SK-MEL-5 (cell line): ENCODE measurements at regions not wholly inside any gene's neighbourhood (a gene's known extent, or its start where the extent isn't known, plus 50 kb on each side); places are given as distances from the start of the nearest gene placed in this dataset.

Source experiments
- DNase-seq: peaks from one replicate; pipeline ENCODE4 v3.0.0-alpha.2; 2016; ENCODE audit warnings: low read depth, low spot score
- in situ Hi-C: cut with HindIII; loops from 2 replicates; pipeline ENCODE4 v1.10.0; 2016; ENCODE audit warnings: low sequenced_read_pairs, high pct_unique_total_duplicates, low pct_unique_long_range_greater_than_20kb

GRCh38 chr12:61009192-61009591 lies 1251.0 kb upstream of the USP15 start:
- in situ Hi-C loops, result no loop called here
- DNase-seq, result no peak

DNA sequence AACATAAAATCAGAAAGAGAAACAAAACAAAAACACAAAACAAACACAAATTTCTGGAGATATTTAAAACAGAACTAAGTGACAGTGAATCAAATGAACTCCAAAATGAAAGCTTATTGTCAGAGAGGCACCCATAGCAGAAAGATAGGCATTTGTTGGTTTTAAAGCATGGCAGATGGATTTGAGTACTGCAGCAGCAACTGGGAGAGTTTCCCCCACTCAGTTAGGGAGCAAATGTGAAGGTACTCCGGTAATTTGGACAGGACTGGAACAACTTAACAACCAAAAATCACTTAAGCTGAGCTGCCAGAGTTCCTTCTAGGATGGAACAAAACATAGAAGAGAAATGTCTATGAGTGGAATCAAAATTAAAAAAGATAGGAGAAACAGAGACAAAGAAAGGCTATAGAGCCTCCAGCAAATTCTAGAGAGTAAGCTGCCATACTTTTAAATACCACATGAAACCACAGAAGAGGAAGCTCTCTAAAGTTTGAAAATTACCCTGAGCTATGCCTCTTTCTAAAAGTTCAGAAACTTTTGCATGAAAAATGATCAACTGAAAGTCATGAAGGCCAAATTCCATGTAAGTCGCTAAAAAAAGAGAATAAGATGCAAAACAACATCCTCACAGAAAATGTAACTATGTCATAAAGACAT lies 1248.3 kb upstream of the USP15 start:
- no peak for DNase-seq
- in situ Hi-C loops, result no loop called here

GRCh38 chr12:61018571-61018970 lies 1241.6 kb upstream of the USP15 start:
- no peak for DNase-seq
- in situ Hi-C loops, result no loop called here

DNA sequence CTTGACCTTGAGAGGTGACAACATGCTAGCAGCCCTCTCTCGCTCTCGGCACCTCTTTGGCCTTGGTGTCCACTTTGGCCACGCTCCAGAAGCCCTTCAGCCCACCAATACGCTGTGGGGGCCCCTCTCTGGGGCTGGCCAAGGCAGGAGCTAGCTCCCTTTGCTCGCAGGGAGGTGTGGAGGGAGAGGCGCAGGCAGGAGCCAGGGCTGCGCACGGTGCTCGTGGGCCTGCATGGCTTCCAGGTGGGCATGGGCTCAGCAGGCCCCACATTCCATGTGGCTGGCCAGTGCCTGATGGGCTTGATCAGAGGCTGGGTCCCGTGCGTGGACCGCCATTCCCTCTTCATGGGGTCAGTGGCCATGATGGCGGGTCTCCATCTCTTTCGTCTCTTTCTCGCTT lies 1237.0 kb upstream of the USP15 start:
- no peak for DNase-seq
- in situ Hi-C loops, result no loop called here

GRCh38 chr12:61029516-61029915 lies 1230.7 kb upstream of the USP15 start:
- in situ Hi-C loops, result no loop called here
- no peak for DNase-seq

- DNase-seq, result no peak
Observed at GRCh38 chr12:61037792-61038191, 1222.4 kb upstream of the USP15 start.

GRCh38 chr12:61043838-61044237 lies 1216.4 kb upstream of the USP15 start:
- no peak for DNase-seq
- in situ Hi-C loops, result no loop called here

More at GRCh38 chr12:61037792-61038191, 1222.4 kb upstream of the USP15 start:
- in situ Hi-C loops, result no loop called here

GRCh38 chr12:61044766-61045165 lies 1215.4 kb upstream of the USP15 start:
- in situ Hi-C loops, result no loop called here
- DNase-seq, result no peak

DNA sequence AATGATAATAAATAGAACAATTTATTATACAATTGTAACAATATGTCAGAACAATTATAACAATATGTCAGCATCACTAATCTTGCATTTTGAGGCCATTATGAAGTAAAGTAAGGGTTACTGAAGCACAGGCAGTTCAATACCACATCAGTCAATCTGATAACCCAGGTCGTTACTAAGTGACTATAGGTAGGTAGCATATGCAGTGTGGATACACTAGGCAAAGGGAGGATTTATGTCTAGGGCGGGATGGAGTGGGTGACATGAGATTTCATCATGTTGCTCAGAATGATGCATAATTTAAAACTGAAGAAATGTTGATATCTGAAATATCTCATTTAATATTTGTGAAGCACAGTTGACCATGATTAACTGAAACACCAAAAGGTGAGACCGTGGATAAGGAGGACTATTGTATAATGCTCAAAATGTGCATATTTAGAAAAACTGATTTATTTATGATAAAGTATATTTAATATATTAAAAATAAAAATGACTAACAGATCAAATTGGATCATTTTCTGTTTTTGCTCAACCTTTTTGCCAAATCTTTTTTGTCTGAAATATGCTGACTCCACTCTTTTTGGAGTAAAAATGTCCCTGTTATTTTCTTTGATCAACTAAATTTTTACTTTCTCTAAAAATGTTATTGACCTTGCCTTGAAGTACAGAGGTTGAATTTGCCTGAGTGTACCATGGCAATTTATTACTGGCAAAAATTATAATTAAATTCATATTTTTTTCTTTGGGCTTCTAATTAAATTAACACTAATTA lies 1189.4 kb upstream of the USP15 start:
- in situ Hi-C loops, result no loop called here

GRCh38 chr12:61072717-61073116 lies 1187.5 kb upstream of the USP15 start:
- in situ Hi-C loops, result no loop called here
- DNase-seq, result no peak

More for the DNA sequence above, 1189.4 kb upstream of the USP15 start:
- no peak for DNase-seq

- no peak for DNase-seq
- in situ Hi-C loops, result no loop called here
Observed at GRCh38 chr12:61095111-61095510, 1165.1 kb upstream of the USP15 start.

DNA sequence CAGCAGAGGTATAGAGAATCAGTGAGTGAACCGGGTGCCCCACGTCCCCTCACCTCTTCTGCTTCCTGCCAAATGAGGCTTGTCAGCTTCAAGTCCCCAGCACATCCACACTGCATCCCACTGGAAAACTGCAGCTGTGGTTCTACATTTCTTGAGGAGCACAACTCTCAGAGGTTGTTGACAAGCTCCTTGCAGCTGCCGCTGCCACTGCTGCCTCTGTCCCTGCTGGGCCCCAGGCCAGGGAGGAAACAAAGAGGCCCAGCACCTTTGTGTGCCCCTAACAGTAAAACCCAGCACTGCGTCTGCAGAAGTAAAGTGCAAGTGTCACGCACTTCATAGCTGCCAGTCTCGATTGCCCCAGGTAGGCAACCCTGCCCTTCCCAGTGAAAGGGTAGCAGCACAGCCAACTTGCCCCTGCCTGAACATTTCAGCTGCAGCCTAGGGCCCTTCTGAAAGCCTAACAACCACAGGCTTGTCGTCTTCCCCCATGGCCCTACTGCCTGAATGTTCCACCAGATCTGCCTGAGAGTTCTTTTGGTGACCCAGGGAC lies 1162.1 kb upstream of the USP15 start:
- in situ Hi-C loops, result no loop called here
- no peak for DNase-seq

GRCh38 chr12:61107118-61107517 lies 1153.1 kb upstream of the USP15 start:
- DNase-seq, result no peak
- in situ Hi-C loops, result no loop called here

DNA sequence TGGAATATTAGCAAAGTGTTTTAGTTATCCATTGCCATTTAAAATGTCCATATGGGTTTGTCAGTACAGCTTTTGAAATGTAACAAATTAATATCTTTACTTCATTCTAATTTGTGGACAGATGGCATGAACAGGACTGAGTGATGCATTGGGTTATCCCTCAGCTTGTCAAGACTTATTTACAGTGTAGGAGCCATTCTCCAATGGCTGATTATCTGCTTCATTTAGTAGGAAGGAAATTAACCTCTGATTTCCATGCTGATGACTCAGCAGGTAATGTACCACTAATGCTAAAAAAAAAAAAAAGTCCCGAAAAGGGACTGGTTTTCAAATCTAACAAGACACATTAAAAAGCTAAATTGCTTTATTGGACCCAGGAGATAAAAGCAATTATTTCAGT lies 1149.0 kb upstream of the USP15 start:
- in situ Hi-C loops, result no loop called here
- DNase-seq, result no peak

- in situ Hi-C loops, result no loop called here
- no peak for DNase-seq
Observed at GRCh38 chr12:61137677-61138414, 1122.4 kb upstream of the USP15 start.

DNA sequence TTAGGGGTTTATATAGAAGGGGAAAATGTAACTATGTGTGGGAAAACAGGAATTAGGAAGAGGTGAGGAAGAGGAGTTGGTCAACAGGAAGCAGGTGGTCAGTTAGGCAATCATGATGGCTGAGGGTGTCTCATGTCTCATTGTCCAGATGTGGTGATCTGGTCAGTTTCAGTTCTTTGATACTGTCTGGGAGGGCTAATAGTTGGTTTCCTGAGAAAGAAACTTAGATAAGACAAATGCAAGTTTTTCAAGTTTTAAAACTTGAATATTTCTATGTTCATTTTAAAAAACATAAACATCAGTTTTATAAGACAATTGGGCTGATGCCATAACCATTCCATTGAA lies 1121.8 kb upstream of the USP15 start:
- in situ Hi-C loops, result no loop called here
- DNase-seq, result no peak

DNA sequence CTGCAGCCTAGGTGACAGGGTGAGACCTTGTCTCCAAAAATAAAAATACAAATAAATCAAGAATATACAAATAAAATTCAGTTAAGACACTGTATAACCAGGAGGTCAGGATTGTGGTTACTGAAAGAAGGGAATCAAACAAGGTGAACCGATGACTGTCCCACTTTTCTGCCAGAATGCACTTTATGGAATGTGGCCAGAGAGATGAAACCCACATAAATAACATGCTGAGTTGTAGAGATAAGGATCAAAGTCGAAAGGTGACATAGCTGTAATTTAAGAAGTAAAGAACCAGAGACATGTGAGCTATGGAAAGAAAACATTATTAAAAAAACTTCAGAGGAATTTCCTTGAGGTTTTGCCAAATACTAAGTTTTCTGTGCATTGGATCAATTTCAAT lies 1098.2 kb upstream of the USP15 start:
- in situ Hi-C loops, result no loop called here
- no peak for DNase-seq

DNA sequence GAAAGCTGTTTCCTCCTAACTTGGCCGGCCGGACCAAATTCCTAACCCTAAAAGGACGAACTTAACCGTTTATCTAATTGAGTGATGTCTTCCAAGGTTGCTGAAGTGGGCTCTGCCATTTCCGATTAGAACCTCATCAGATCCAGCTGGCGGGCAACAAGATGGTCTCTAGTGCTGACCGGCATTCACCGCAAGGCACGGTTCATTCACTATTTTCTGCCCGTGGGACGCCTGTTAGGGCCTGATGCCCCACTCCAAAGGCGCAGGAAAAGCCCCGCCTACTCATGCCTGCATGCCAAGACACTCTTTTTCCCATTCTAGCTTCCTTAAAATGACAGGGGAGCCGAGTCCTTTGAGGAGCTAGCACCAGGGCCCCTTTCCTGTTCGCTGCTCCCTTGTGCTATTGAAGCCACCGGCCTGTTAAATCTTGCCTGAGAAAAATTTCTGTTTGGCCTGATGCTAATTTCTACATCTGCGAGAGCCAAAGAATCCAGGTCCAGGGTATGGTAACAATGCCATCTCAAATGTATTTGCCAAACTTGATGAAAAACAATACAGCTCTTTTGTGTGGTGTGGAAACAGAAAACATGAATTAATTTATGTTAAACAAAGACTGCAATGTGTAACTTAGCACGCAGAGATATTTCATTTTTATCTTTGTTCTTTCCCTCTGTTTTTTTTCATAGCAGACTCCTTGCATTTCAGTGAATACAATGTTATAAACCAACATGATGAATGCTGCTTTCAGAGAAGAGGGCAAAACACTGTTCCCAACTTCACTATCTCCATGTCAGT lies 1071.2 kb upstream of the USP15 start:
- in situ Hi-C loops, result no loop called here
- DNase-seq, result no peak
